ENCODE measurements at regions not wholly inside any gene's neighbourhood (a gene's known extent, or its start where the extent isn't known, plus 50 kb on each side); places are given as distances from the start of the nearest gene placed in this dataset.

GRCh38 chr2:2812117-2812516 is 481.0 kb upstream of the MYT1L start:
- no peak for TF ChIP-seq POLR2A (IDR thresholded peaks at IDR 0.05; ENCODE audit: low read depth, low read length)
- no peak for TF ChIP-seq RCOR1 (conservative IDR thresholded peaks at IDR 0.05; ENCODE audit: low read depth, low read length)

All from GM12878 (cell line).